Esophagus muscularis mucosa (tissue), 4 donors: ENCODE measurements at regions not wholly inside any gene's neighbourhood (a gene's known extent, or its start where the extent isn't known, plus 50 kb on each side); places are given as distances from the start of the nearest gene placed in this dataset.

ENCODE experiments used
- DNase-seq: peaks from one replicate; pipeline ENCODE4 v3.0.0-alpha.2; 2017; ENCODE audit errors: extremely low spot score
- H3K27ac ChIP-seq, 4 donors: fragments of 200-600 bp; sonication (generic); replicated peaks in 1 of 4; 1 replicate in 3 of 4; 2 replicates in 1 of 4; pipeline ENCODE4 v1.5.1; 2016 to 2019; ENCODE audit warnings: mild to moderate bottlenecking in 1 of 4
- H3K27me3 ChIP-seq, 4 donors: fragments of 200-600 bp; sonication (generic); one replicate each; pipeline versions ENCODE4 v1.5.1 to v1.6.0; 2016 to 2019
- H3K36me3 ChIP-seq, 4 donors: fragments of 200-600 bp; sonication (generic); one replicate each; pipeline ENCODE4 v1.5.1; 2016 to 2019
- H3K4me1 ChIP-seq, 4 donors: fragments of 200-600 bp; sonication (generic); one replicate each; pipeline ENCODE4 v1.5.1; 2016 to 2019
- H3K4me3 ChIP-seq, 4 donors: fragments of 200-600 bp; sonication (generic); 1 replicate in 2 of 4; 2 replicates in 2 of 4; pipeline ENCODE4 v1.5.1; 2016 to 2019; ENCODE audit warnings: mild to moderate bottlenecking in 4 of 4, moderate library complexity in 1 of 4
- H3K9me3 ChIP-seq, 4 donors: fragments of 200-600 bp; sonication (generic); 1 replicate in 3 of 4; 2 replicates in 1 of 4; pipeline ENCODE4 v1.5.1; 2016 to 2019
- CTCF ChIP-seq, 3 experiments: fragments of 200-600 bp in 2 of 3; fragments of 450-650 bp in 1 of 3; sonication (generic) in 2 of 3; IDR thresholded peaks; one replicate each; pipeline ENCODE4 v1.5.1; 2017 to 2019; ENCODE audit warnings: antibody characterized with exemption in 3 of 3, mild to moderate bottlenecking in 2 of 3, moderate library complexity in 1 of 3
- EP300 ChIP-seq: sonication (generic); formaldehyde crosslinking; IDR thresholded peaks from one replicate; pipeline ENCODE4 v1.6.1; 2017; ENCODE audit warnings: antibody characterized with exemption
- POLR2A ChIP-seq: fragments of 450-650 bp; IDR thresholded peaks from one replicate; pipeline ENCODE4 v1.6.1; 2017; ENCODE audit warnings: antibody characterized with exemption, moderate library complexity, mild to moderate bottlenecking, low read depth
- POLR2AphosphoS5 ChIP-seq, 2 donors: sonication (generic); formaldehyde crosslinking; IDR thresholded peaks; one replicate each; pipeline ENCODE4 v1.6.1; 2017; ENCODE audit warnings: antibody characterized with exemption in 2 of 2
- WGBS: methylation state at CpG from one replicate; pipeline ENCODE4 v1.1.5; 2018; 5-methylcytosine and 5-hydroxymethylcytosine counted together
- intact Hi-C: fragments of 100-400 bp; cut with DNase I; formaldehyde crosslinking; loops from one replicate; pipeline ENCODE4 v1.15.1; 2023

- Histone ChIP-seq H3K9me3 (no peaks in the 10 kb centered on the region), H3K27ac (no peak overlapping the region), H3K36me3 (no peaks in the 10 kb centered on the region), H3K4me3 (no peak overlapping the region), H3K27me3 (no peaks in the 10 kb centered on the region), H3K4me1 (no peaks in the 10 kb centered on the region)
- intact Hi-C loops: no loop called here
- no peak for TF ChIP-seq CTCF (IDR thresholded peaks at IDR 0.05)
- TF ChIP-seq EP300: no peak
- TF ChIP-seq POLR2A: no peak
- no peak for TF ChIP-seq POLR2AphosphoS5 (IDR thresholded peaks at IDR 0.05)
- WGBS: 37% methylated on average over 2 of the region's 2 CpGs
- DNase-seq: no peak
Observed at GRCh38 chr2:146239392-146240135, 1605.3 kb upstream of the ACVR2A start.

GRCh38 chr2:146238254-146238966 is 1606.4 kb upstream of the ACVR2A start:
- Histone ChIP-seq H3K27me3 (no peaks in the 10 kb centered on the region), H3K36me3 (no peaks in the 10 kb centered on the region), H3K9me3 (no peaks in the 10 kb centered on the region), H3K4me3 (no peak overlapping the region), H3K27ac (no peak overlapping the region), H3K4me1 (no peaks in the 10 kb centered on the region)
- DNase-seq: no peak
- TF ChIP-seq EP300: no peak
- no peak for TF ChIP-seq POLR2AphosphoS5 (IDR thresholded peaks at IDR 0.05)
- TF ChIP-seq CTCF (IDR thresholded peaks at IDR 0.05): no peak
- TF ChIP-seq POLR2A: no peak
- 92% methylated on average over 3 of the region's 3 CpGs for WGBS
- intact Hi-C loops: no loop called here

- Histone ChIP-seq H3K27ac (no peak overlapping the region), H3K4me3 (no peak overlapping the region), H3K36me3 (no peaks in the 10 kb centered on the region), H3K9me3 (no peaks in the 10 kb centered on the region), H3K4me1 (no peaks in the 10 kb centered on the region), H3K27me3 (no peaks in the 10 kb centered on the region)
- intact Hi-C loops: no loop called here
- no peak for TF ChIP-seq POLR2AphosphoS5 (IDR thresholded peaks at IDR 0.05)
- no peak for TF ChIP-seq CTCF (IDR thresholded peaks at IDR 0.05)
- no peak for TF ChIP-seq EP300
- TF ChIP-seq POLR2A: no peak
- DNase-seq: no peak
- 75% methylated on average over 3 of the region's 3 CpGs for WGBS
Observed at GRCh38 chr2:146235158-146235557, 1609.7 kb upstream of the ACVR2A start.

- Histone ChIP-seq H3K4me3 (no peak overlapping the region), H3K27ac (no peak overlapping the region), H3K27me3 (no peaks in the 10 kb centered on the region), H3K4me1 (no peaks in the 10 kb centered on the region), H3K9me3 (no peaks in the 10 kb centered on the region), H3K36me3 (no peaks in the 10 kb centered on the region)
- TF ChIP-seq CTCF (IDR thresholded peaks at IDR 0.05) (no peak), POLR2A (no peak), POLR2AphosphoS5 (IDR thresholded peaks at IDR 0.05) (no peak)
- no peak for DNase-seq
- intact Hi-C loops: no loop called here
- WGBS: 88% methylated on average over 4 of the region's 4 CpGs
Observed at GRCh38 chr2:146229508-146230155, 1615.2 kb upstream of the ACVR2A start.
